T-helper 2 cell (primary cell): ENCODE measurements at regions not wholly inside any gene's neighbourhood (a gene's known extent, or its start where the extent isn't known, plus 50 kb on each side); places are given as distances from the start of the nearest gene placed in this dataset.

Experiments
- DNase-seq, 5 experiments: peaks; one replicate each; pipeline versions ENCODE4 v3.0.0 to v3.0.0-alpha.2; 2012 to 2022

DNA sequence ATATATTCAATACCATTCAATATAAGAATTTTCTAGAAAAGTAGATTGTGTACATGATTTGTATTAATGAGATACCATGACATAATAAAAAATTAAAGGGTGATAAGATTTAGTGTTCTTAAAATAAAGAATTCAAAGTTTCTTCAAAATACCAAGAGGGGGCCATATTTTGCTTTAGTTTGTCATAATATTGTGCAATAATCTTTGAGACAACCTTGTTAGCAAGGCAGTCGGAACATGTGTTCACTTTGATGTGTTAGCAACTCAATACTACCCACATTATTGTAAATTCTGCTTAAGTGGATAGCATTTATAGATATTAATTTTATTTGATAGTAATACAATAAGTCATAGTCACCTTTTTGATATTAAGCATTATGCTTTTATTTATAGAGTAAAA, 241.3 kb upstream of the PDGFD start:
- no peak for DNase-seq

DNA sequence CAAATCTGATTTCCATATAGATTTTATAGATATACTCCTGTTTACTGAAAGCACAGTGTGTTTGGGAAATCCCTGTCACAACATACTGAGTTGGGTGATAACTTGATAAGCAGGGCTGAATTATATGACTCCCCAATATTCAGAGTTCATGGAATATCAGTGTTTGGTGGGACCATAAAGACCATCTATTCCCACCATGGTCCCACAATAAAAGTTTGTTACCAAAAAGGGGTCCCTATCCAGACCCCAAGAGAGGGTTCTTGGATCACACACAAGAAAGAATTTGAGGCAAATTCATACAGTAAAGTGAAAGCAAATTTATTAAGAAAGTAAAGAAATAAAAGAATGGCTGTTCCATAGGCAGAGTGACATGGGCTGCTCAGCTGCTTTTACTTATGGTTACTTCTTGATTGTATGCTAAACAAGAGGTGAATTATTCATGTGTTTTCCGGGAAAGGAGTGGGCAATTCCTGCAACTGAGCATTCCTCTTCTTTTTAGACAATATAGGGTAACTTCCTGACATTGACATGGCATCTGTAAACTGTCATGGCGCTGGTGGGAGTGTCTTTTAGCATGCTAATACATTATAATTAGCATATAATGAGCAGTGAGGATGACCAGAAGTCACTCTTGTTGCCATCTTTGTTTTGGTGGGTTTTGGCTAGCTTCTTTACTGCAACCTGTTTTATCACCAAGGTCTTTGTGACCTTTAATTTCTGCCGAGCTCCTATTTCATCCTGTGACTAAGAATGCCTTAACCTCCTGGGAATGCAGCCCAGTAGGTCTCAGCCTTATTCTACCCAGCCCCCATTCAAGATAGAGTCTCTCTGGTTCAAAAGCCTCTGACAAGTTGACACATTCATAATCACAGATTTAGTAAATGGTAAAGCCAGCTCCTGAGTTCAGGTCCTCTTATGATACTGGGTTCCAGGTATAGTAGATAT, 240.6 kb upstream of the PDGFD start:
- no peak for DNase-seq

DNA sequence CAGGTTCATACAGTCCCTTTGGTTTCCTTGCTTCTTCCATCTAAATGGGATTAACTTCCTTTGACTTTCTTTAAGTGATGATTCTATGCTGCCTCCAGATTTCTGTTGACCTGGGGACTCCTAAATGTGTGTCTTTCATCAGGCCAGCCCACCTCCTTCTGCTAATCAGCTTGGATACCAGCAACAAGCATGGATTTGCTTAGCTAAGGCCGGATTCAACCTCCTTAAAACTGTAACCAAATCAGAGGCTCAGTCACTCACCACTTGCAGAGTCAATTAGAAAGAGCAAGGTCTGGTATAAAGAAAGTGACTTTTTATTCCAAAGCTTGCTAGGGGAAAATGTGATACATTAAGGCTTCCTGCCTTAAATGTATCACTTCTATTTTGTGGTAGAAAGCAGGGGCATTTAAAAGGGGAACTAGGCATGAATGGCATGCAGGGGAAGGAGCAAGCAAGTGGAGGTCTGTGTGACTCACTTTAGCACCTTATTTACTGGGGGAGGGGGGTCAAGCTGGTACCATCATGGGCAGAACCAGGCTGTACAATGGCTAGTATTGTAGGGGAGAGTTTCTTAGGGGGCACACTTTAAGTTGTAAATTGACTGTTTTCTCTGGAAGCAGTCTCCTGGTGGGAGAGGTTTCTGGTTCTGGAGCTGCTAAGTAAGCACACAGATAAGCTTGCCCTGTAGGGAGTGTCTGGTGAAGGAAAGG, 239.0 kb upstream of the PDGFD start:
- no peak for DNase-seq

DNA sequence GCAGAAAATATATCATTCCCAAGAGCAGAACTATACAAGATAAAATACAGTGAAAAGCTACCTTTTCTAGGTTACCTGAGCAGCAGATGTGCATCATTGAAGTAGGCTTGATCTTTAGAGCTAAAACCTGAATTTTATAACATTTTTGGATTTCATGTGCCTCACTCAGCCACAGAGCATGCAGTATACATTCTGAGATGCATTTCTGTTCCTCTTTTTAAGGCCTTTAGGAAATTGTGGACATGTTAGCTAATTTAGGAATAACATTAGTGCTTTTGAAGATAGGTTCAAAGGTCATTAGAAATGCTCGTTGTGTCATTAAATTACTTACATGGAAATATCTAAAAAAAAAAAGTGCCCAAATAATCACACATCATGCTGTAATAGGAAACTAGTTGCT, 230.6 kb upstream of the PDGFD start:
- DNase-seq = no peak

DNA sequence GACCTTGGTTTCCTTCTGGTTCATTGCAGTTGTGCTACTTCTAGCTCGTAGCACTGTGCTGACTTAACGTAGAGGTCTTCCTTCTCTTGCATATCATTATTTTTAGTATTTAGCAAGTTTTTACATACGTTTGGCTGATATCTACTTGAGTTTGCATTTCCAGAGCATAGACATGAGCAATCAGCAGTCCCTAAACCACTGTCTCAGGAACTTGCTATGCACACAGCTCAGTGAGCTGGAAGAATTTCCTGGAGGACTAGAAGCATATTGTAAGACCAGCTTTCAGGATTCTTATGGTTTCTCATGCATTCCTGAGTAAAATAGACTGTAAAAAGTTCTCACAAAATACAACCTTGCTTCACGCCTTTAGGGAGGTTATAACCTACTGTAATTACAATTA, 226.7 kb upstream of the PDGFD start:
- no peak for DNase-seq

DNA sequence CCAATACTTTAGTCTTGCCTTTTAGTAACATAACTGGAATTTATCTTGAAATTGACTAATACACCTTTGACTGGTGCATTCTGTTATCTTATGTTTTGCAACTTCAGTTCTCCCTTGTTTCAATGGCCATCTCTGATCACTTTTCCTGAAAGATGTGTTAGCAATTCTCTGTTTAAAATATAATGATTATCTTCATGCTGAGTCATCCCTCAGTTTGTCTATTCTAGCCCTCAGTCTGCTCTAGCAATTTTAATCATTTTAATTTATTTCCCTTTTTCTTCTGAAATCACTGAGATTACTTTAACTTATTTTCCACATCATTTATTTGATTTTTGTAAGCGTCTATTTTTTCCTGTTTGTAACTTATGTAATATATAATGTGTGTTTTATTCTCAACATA, 221.9 kb upstream of the PDGFD start:
- no peak for DNase-seq

DNA sequence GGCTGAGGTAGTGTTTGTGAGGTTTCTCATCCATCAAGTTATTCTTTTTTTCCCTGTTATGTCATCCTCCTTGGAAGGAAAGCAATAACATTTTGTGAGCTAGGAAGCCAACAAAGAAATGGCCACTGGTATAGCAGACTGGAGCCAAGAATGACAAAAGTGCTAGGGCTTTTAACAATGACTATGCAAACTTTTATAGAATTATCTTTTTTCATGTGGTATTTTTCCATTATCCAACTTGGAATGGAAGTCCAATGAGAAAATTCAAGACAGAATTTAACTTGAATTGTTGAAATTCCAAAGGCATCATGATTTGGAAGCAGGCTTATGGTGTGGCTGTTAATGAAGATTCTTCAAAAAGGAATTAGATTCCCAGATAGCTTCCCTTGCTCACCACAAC, 216.4 kb upstream of the PDGFD start:
- no peak for DNase-seq

DNA sequence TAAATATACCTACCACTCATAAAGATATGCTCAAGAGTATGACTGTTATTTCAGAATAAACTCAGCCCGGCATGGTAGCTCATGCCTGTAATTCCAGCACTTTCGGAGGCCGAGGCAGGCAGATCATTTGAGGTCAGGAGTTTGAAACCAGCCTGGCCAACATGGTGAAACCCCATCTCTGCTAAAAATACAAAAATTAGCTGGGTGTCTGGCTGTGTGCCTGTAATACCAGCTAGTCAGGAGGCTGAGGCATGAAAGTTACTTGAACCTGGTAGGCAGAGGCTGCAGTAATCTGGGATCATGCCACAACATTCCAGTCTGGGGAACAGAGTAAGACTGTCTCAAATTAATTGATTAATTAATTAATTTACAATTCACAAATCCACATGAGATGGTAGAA, 208.2 kb upstream of the PDGFD start:
- no peak for DNase-seq

DNA sequence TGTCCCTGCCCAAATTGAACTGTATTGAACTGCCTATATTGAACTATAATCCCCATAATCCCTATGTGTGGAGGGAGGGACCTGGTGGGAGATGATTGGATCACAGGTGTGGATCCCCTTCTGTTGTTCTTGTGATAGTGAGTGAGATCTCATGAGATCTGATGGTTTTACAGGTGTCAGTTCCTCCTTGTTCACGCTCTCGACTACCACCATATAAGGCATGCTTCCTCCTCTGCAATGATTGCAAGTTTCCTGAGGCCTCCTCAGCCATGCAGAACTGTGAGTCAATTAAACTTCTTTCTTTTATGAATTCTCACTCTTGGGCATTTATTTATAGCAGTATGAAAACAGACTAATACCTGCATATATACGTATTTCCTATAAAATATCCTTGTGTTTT, 206.5 kb upstream of the PDGFD start:
- DNase-seq = no peak

DNA sequence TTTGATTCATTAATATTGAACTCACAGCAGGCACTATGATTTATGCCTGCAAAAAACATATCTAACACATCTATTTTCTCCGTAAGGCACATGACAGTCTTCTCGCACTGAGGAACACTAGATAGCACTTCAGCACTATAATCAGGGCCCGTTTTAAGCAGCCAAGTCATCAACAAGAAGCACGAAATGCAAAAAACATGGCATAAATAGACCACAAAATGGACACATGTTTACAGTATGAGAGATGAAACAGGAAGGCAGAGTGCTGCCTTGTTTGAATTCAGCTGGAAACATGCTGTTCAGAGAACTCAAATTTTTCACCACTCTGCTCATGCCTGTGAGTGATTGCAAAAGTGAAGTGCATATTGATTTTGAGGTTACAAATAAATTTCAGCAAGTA, 205.8 kb upstream of the PDGFD start:
- DNase-seq = no peak

DNA sequence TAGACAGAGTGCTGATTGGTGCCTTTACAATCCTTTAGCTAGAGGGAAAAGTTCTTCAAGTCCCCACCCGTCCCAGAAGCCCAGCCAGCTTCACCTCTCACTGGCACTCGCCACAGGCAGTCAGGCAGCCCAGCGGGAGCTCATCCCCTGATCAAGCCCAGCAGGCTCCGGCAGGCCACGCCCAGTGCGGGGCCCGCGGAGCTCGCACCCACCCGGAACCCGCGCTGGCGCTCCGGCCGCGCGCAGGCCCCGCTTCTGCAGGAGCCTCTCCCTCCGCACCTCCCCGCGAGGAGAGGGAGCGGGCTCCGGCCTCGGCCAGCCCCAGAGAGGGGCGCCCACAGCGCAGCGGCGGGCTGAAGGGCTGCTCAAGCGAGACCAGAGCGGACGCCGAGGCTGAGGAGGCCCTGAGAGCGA, 202.4 kb upstream of the PDGFD start:
- no peak for DNase-seq

DNA sequence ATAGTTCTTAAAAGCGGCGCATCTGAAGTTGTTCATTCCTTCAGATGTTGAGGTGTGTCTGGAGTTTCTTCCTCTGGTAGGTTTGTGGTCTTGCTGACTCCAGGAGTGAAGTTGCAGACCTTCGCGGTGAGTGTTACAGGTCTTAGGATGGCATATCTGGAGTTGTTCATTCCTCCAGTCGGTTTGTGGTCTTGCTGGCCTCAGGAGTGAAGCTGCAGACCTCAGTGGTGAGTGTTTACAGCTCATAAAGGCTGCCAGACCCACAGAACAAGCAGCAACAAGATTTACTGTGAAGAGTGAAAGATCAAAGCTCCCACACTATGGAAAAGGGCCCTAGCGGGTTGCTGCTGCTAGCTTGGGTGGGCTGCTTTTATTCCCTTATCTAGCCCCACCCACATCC, 201.7 kb upstream of the PDGFD start:
- DNase-seq = no peak

DNA sequence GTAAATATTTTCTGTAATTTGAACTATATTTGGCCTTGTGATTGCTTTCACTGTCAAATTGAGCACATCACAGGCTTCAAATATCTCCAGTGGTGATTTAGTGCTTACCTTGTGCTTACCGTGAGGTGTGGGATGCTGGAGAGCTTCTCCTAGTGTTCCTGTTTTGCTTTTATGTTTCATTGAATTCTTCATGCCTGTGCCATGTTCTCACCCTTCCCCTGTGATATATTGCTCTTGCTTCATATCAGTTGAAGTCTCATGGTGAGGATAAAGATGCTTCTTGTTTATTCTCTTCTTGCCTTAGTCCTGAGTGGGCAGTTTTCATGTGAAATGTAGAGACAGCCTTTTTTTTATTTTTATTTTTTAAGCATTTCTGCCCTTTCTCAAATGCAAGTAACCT, 198.0 kb upstream of the PDGFD start:
- no peak for DNase-seq

DNA sequence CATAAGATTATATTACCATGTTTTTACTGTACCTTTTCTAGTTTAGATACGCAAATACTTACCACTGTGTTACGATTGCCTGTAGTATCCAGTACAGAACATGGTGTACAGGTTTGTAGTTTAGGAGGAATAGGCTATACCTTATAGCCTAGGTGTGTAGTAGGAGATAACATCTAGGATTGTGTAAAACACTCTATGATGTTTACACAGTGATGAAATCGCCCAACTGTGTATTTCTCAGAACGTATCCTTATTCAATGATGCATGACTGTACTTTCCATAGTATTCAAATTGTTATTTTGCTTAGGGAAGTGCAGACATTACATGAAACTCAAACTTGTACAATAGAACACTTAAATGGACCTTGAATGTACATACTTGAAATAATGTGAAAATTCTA, 188.1 kb upstream of the PDGFD start:
- no peak for DNase-seq

DNA sequence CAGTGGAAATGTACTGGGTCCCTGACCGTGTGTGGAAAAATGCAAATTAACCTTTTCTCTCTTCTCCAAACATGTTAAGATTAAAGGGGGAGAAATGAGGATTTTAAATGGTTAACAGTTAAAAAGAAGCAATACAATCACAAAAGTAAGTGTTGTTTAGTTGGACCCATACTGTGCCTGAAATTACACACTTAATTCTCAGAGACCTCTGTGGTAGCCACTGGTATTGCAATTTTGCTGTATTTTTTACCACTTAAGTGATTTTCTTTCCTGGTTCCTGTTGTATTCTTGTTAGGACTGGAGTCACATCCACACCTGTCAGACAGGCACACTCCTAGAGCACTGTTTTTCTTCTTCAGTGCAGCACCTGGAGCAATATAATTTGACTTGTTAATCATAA, 179.6 kb upstream of the PDGFD start:
- DNase-seq = no peak

DNA sequence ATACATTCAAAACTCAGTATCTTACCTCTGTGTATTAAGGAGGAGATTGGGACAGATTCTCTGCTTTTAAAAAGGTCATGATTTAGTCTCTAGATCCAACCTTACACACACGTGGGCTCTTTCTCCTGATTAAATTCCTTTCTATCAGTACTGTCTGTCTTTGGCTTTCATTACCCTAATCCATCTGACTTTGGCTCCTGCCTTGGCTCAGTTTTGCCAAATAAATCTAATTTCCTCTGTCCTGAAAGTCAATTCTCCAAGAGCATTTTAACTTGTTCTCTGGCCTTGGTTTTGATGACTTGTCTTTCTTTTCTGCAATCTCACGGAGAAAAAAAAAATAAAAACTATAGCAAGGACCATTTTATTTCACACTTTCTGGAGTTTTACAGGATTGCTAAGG, 176.6 kb upstream of the PDGFD start:
- no peak for DNase-seq

DNA sequence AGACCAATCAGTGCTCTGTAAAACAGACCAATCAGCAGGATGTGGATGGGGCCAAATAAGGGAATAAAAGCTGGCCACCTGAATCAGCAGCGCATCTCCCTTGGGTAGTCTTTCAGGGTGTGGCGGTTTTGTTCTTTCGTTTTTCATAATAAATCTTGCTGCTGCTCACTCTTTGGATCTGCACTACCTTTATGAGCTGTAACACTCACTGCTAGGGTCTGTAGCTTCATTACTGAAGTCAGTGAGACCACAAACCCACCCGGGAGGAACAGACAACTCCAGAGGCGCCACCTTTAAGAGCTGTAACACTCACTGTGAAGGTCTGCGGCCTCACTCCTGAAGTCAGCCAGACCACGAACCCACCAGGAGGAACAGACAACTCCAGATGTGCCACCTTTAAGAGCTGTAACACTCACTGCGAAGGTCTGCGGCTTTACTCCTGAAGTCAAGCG, 175.5 kb upstream of the PDGFD start:
- DNase-seq = peak in 1 of 5 experiments; percentile 3

DNA sequence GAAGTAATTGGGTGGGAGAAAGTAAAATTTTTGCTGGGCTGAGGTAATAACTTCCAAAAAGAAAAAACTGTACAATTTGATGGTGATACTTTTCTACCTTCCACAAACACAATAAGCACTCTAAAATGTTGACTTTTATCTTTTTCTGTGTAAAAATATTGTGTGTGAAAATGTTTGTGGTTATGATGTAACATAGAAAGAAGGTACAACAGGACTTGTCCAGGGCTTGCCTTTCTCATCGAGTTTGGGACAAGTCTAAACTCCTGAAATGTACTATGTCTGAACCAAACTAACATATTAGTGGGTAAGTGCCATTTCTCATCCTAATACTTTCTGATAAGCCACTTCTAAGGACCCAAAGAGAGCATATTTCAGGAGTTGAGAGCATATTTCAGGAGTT, 174.2 kb upstream of the PDGFD start:
- DNase-seq = no peak

DNA sequence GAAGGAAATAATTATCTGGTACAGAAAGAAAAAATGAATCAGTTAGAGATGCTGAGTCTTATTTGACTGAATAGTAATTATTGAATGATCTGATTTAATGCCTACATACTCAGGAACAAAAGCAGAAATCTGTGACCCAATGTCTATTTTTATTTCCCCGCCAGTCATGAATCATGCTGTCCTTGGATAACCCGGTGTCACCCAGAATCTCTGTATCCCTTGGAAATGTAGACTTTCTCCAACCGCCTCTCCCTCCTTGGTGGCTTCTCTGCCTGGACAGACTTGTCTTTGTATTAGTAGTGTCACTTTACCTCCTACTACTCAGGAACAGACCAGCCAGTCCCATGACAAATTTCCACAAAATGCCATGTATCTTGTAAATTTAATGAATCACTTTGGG, 173.3 kb upstream of the PDGFD start:
- no peak for DNase-seq

DNA sequence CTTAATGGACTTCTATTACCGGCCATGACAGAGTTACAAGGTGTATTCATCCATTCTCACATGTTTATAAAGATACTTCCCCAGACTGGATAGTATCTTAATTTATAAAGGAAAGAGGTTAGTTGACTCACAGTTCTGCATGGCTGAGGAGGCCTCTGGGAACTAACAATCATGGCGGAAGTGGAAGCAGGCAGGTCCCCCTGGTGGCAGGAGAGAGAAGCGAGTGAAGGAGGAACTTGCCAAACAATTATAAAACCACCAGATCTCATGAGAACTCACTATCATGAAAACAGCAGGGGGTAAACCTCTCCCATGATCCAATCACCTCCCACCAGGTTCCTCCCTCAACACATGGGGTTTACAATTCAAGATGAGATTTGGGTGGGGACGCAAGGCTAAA, 170.0 kb upstream of the PDGFD start:
- peak in 1 of 5 experiments; percentile 12 for DNase-seq

DNA sequence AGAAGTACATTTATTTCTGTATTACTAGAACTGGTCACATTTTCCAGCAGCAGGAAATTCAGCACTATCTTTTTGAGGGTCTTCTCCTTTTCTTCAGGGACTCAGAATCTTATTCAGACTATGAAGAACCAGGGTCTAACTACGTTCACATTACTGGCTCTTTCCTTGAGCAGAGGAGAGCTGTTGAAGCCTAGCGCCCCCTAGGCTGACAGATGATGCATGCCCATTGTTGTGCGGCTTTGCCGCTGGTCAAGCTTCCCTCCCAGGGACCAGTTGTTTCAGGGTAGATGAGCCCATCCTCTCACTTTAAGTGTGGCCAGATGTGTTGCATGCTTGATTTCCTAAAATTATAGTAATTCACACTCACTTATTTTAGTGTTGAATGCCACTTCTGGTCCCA, 168.2 kb upstream of the PDGFD start:
- DNase-seq = peak in 1 of 5 experiments; percentile 3

DNA sequence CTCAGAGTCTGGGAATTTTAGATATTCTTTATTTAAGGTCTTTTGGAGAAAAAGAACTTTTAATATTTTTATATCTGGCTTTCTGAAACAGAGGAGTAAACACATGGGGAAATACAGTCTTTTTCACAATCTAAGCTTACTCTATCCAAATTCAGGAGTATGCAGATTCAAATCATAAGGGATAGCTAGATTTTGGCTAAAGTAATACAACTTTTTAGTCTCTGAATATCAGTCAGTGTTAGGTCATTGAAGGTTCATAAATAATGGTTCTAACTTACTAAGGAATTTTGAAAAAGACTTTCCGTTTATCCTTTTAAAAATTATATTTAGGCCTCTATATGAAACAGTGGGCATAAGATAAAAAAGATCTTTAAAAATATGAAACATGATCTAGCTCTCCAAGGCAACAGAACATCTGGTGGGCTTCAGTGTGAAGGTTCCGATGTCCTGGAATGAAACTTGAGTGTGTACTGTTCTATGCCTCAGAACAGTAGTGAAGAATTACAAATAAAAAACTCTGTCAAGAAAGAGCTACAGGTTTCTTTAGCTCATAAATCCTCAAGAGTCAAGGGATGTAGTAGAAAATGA, 165.2 kb upstream of the PDGFD start:
- no peak for DNase-seq

DNA sequence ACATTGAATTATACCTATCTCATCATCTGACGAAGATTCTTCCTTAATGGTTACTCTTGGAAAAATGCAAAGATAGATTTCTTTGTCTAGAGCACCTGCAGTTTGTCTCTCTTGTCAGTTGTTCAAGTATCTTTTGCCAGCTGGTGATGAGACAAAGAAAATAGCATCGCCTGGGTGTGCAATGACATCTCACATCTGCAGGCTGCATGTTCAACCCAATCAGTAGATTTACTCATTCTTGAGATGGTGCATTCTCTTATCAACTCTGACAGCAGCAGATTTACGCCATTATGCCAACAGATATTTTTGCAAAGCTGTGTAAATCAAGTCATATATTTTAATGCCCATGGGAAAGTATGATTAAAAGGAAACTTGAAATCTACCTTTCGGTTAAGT, 164.6 kb upstream of the PDGFD start:
- DNase-seq = no peak
